ENCODE measurements at regions not wholly inside any gene's neighbourhood (a gene's known extent, or its start where the extent isn't known, plus 50 kb on each side); places are given as distances from the start of the nearest gene placed in this dataset.
A peak's percentile ranks its signal among the peaks of the same experiment; 100 is the strongest.

DNA sequence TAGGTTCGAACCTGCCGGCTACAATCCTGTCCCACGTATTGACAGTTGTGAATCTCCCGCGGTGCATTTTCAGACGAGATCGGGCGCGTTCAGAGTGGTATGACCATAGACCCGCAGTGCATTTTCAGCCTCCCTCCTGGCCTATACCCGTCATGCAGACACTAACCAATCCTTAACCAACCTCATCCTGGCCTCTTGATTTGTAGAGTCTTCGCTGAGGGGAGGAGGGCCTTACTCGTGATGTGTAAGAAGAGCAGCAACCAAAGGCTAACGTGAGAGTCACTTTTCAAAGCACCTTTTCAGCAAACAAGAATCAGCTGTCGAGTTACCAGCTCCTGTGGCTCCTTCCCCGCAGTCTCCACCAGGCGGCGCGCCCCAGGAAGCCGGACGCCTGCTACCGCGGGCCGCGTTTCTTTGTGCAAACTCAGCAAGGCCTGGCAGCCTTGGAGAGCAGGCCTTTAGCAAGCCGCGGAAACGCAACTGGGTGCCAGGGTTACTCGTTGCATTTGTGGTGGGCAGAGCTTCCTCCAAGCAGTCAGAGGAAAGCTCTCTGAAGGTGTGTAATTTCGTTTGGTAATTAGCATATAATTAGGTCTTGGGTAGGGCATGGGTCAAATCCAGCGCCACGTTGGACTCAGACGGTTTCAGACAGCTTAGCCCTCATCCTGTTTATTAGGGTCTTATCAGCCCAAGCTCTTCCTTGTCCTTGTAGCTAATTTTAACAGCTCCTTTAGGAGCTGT, 139.8 kb downstream of the OR2B2 start:
- H3K9me3 ChIP-seq = no peaks in the 10 kb centered on the region
- DNase-seq (peak; percentile 93), ATAC-seq (peak; percentile 96 to 99)
- TF ChIP-seq, protein P1, sequence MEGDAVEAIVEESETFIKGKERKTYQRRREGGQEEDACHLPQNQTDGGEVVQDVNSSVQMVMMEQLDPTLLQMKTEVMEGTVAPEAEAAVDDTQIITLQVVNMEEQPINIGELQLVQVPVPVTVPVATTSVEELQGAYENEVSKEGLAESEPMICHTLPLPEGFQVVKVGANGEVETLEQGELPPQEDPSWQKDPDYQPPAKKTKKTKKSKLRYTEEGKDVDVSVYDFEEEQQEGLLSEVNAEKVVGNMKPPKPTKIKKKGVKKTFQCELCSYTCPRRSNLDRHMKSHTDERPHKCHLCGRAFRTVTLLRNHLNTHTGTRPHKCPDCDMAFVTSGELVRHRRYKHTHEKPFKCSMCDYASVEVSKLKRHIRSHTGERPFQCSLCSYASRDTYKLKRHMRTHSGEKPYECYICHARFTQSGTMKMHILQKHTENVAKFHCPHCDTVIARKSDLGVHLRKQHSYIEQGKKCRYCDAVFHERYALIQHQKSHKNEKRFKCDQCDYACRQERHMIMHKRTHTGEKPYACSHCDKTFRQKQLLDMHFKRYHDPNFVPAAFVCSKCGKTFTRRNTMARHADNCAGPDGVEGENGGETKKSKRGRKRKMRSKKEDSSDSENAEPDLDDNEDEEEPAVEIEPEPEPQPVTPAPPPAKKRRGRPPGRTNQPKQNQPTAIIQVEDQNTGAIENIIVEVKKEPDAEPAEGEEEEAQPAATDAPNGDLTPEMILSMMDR (IDR thresholded peaks at IDR 0.05) = peak; percentile 96
- H3K27ac ChIP-seq = no peak overlapping the region
- no peaks in the 10 kb centered on the region for H3K36me3 ChIP-seq
- H3K4me1 ChIP-seq = peaks cover 10% of the 10 kb centered on the region
- intact Hi-C loops (cut with DNase I) = no loop called here
- H3K27me3 ChIP-seq (ENCODE audit: low read depth) = peaks cover 16% of the 10 kb centered on the region
- no peak overlapping the region for H3K4me3 ChIP-seq

DNA sequence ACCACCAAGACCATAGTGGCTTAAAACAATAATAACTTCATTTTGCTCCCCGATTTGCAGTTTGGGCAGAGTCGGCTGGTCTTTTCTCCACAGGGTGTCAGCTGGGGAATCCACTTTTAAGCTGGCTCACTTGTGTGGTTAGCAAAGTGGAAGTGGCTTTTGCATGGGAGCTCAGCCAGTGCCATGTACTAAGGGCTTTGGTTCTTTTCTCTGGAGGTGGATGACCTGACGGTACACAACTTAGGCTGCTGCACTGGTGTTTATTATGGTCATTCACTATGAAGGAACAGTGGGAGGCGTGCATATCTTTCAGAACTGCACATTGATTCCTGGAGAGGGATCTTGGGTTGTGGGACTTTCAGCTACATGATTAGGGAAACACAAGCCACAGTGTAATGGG, 141.0 kb downstream of the OR2B2 start:
- Histone ChIP-seq H3K4me3 (no peak overlapping the region), H3K9me3 (no peaks in the 10 kb centered on the region), H3K27me3 (ENCODE audit: low read depth) (peaks cover 8% of the 10 kb centered on the region), H3K4me1 (peaks cover 10% of the 10 kb centered on the region), H3K27ac (no peak overlapping the region), H3K36me3 (no peaks in the 10 kb centered on the region)
- ATAC-seq (no peak), DNase-seq (no peak)
- TF ChIP-seq, protein P1 (IDR thresholded peaks at IDR 0.05) = no peak
- intact Hi-C loops (cut with DNase I) = no loop called here

DNA sequence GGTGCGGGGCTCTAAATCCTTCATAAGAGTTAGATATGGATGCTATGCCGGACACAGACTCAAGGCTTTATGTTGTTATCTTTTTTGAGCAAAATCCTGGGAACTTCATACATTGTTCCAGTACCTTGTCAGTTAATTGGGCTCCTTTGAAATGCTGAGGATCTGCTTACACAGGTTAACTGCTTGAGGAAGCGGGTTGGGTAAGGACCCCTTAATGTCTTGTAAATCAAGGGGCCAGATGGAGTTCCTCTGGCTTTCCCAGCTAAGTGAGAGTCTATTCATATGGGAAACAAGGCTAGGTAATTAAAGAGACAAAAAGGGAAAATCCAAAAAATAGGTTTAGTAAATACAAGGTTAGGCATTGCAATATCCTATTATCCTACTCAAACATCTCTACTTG, 141.5 kb downstream of the OR2B2 start:
- ATAC-seq = no peak
- H3K4me3 ChIP-seq = no peak overlapping the region
- H3K27me3 ChIP-seq (ENCODE audit: low read depth) = peaks cover 12% of the 10 kb centered on the region
- peaks cover 10% of the 10 kb centered on the region for H3K4me1 ChIP-seq
- no peak for DNase-seq
- H3K27ac ChIP-seq = no peak overlapping the region
- H3K9me3 ChIP-seq = no peaks in the 10 kb centered on the region
- TF ChIP-seq, protein P1 (IDR thresholded peaks at IDR 0.05) = no peak
- H3K36me3 ChIP-seq = no peaks in the 10 kb centered on the region
- intact Hi-C loops (cut with DNase I) = no loop called here

DNA sequence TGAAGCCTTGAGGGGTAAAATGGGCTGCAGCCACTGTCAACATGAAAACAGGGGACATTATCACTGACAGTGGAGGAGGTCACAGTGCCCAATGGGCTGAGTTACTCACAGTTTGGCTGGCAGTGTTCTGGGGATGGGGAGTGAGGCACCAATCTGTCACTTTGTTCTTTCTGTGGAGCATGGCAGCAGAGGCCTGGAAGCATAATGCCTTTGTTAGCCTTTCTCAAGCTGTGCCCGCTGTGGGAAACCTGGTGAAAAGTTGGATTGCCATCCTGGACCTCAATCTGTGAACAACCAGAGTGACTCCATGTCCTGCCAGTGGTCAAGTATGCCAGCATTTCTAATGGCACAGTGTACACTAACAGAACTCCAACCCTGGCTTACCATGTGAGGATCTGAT, 143.6 kb downstream of the OR2B2 start:
- H3K27ac ChIP-seq = no peak overlapping the region
- peaks cover 10% of the 10 kb centered on the region for H3K4me1 ChIP-seq
- TF ChIP-seq, protein P1 (IDR thresholded peaks at IDR 0.05) = no peak
- no peaks in the 10 kb centered on the region for H3K36me3 ChIP-seq
- ATAC-seq (no peak), DNase-seq (no peak)
- peaks cover 15% of the 10 kb centered on the region for H3K27me3 ChIP-seq (ENCODE audit: low read depth)
- intact Hi-C loops (cut with DNase I) = no loop called here
- H3K4me3 ChIP-seq = no peak overlapping the region
- no peaks in the 10 kb centered on the region for H3K9me3 ChIP-seq

DNA sequence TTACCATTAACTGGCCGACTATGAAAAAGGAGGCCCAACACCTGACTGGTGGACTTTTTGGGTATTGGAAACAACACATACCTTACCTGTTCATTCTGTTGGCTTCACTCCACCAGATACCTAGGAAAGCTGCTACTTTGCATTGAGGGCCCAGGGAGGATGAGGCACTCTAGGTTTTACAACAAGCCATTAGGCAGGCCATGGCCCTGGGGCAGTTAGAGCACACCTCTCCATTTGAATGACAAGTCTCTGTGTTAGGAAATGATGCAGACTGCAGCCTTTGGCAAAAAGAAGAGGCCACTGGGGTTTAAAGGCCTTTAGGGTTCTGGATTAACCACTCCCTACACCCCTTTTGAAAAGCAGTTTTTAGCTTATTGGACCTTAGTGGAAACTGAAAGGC, 144.3 kb downstream of the OR2B2 start:
- H3K9me3 ChIP-seq = no peaks in the 10 kb centered on the region
- H3K4me1 ChIP-seq = peaks cover 8% of the 10 kb centered on the region
- no peak overlapping the region for H3K4me3 ChIP-seq
- TF ChIP-seq, protein P1 (IDR thresholded peaks at IDR 0.05) = no peak
- intact Hi-C loops (cut with DNase I) = no loop called here
- peaks cover 15% of the 10 kb centered on the region for H3K27me3 ChIP-seq (ENCODE audit: low read depth)
- DNase-seq (no peak), ATAC-seq (no peak)
- H3K36me3 ChIP-seq = no peaks in the 10 kb centered on the region
- no peak overlapping the region for H3K27ac ChIP-seq
